ENCODE measurements at regions not wholly inside any gene's neighbourhood (a gene's known extent, or its start where the extent isn't known, plus 50 kb on each side); places are given as distances from the start of the nearest gene placed in this dataset.
"Not testable (repeated sequence)": the region's sequence is repeated elsewhere in the genome, so short reads cannot be mapped to it uniquely, and the experiment has no call there.

DNA sequence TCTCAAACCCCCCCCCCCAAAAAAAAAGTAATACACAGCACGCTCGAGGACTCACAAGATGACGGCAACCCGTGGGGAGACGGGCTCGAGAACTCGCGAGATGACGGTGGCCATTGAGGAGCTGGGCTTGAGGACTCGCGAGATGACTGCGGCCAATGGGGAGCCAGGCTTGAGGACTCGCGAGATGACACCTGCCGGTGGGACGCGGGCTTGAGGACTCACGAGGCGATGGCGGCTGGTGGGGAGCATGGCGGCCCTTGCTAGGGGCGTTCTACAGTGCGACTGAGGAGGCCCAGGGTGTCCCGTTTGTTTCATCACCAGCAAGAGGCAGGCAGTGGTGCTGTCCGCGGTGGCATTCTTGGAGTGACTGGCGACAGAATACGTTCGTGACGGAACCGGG, 172.4 kb upstream of the MAGEB16 start:
- no peak for DNase-seq

DNA sequence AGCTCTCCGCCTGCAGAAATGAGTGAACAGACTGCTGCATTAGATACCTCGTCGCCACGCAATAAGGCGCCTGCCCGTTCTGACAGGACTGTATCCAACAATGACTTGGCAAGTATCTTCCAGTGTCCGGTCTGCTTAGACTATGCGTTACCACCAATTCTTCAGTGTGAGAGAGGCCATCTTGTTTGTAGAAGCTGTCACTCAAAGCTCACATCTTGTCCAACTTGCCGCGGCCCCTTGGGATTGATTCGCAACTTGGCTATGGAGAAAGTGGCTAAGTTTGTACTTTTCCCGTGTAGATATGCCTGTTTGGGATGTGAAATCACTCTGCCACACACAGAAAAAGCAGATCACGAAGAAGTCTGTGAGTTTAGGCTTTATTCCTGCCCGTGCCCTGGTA, 172.0 kb upstream of the MAGEB16 start:
- DNase-seq, result no peak

DNA sequence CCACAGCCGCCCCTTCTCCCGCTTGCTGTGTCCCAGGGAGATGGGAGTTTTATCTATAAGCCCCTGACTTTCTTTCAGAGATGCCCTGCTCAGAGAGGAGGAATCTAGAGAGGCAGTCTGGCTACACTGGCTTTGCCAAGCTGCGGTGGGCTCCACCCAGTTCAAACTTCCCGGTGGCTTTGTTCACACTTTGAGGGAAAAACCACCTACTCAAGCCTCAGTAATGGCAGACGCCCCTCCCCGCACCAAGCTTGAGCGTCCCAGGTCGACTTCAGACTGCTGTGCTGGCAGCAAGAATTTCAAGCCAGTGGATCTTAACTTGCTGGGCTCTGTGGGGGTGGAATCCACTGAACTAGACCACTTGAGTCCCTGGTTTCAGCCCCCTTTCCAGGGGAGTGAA, 162.2 kb upstream of the MAGEB16 start:
- DNase-seq, result not testable (repeated sequence)

DNA sequence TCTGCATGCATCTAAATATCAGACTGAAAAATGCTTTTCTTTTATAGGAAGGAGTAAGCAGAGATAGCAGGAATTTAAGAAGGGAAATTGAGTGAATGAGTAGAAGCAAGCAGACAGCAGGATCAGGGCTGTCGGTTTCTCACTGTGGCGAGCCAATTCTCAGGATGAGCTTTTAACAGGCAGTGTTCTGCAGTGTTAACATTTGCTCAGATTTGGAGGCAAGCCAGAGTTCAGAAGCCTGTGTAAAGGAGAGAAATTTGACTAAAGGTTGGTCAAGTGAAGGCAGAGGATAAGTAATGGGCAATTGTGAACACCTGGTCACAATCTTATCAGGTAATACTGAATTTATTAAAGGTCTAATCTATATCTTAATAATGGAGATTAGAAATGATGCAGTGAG, 133.3 kb upstream of the MAGEB16 start:
- no peak for DNase-seq

DNA sequence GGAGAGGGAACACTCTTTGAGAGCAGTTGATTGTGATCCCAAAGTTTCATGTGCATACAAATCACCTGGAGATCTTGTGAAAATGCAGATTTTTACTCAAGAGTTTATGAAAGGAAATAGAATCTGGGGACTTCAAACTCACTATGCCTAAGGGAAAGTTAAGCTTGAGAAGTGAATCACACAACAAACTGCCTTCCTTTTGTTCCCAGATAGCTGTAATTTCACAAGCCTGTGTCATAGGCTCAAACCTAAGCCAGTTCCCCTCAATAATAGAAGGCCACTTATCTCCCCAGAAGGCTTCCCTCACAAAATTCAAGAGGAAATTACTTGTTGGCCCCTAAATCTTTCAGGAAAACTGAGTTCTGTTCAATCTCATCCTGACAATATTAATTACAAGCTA, 132.8 kb upstream of the MAGEB16 start:
- DNase-seq, result no peak

DNA sequence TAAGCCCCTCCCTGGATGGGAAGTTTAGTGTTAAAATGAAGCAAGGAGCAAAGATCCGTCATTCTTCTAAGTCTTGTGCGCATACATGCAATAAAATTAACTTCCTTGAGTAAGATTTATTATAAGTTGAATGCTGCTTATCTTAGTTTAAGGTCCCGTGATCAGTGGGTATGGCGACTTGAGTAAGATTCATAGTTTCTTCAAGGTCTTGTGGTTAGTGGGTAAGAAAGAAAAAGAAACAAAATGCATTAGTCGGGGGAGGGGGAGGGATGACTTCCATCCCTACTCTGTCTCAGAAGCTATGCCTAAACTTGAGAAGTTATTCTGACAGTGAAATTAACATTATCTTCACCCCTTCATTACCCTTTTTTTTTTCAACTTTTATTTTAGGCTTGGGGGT, 127.3 kb upstream of the MAGEB16 start:
- DNase-seq, result no peak

DNA sequence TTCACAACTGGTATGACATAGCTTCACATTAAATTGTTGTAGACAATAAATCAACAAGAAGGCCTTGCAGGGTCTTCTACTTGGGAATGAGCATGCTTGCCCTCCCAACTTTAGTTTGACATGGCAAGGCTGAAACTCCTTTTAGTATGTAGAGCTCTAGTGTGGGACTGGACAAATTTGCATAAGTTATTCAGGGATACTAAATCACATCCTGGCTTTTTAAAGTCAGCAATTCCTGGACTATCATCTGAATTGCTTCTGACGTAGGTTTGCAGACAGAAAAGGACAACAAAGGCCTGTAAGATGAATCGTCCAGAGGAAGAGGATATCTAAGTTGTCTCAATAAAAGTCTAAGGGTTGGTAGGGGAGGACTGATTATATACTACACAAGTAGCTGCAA, 123.0 kb upstream of the MAGEB16 start:
- DNase-seq, result no peak

DNA sequence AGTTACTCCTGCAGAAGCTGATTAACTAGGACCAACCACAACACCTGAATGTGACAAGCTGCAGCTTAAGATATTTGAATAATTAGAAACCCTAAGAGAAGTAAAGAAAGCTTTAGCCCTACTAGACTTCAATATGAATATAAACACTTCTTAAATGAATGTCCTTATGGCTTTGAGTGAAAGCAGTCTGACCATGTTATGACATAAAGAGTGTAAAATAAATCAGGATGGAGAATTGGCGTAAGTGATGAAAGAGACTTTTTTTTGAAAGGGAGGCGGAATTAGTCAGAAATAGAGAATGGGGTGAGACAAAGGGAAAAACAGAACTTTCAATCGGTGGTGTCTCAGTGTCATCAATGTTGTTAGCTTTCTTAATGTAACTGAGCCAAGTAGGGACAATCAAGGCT, 117.2 kb upstream of the MAGEB16 start:
- no peak for DNase-seq

DNA sequence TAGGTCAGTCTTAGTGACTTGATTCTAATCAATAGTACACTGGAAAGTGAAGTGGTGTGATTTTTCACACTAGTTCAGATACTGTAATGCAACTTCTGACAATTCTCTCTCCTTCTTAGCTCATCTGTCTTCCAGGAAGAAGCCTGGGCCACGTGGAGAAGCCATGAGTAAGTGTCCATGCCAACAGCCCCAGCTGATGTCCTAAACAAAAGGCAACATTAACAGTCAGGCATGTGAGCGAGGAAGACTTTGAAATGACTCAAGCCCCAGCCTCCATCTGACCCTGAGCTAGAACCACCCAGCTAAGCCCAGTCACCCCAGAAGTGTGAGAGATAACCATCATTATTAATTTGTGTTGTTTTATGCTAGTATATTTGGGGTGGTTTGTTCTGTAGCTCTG, 115.7 kb upstream of the MAGEB16 start:
- no peak for DNase-seq

DNA sequence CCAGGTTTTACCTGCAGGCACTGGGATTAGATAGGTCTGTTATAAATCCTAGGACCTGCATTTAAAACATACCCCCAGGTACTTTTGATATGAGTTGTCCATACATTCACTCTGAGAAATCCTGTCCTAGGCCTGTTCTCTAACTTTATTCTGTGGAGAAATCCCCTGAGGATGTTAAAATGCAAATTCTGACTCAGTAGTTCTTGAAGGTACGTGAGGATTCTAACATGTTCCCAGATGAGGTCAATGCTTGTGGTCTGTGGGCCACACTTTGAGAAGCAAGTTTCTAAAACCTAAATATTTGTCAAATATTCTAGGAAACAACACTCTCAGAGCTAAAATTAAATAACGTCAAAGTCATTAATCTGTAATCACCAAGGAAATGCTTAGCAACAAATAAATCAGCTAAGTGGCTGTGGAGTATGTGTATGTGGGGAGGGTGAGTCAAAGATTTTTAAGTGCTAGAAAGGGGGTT, 101.3 kb upstream of the MAGEB16 start:
- no peak for DNase-seq

DNA sequence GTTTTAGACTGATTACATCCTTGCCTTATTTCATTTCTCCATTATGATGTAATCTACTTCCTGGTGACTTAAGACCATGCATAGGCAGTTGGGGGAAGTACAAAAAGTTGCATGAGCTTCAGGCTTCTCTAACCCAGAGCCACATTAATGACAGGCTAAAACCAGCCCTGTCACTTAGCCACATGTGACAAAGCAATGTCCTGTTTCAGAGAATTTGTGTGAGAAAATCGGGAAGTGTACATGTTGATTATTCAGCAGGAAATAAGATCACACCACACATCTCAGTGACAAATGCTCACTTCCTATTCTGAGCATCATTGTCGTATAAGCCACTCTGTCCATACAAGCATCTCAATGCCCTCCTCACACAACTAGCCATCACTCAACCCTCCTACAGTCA, 98.5 kb upstream of the MAGEB16 start:
- DNase-seq, result no peak

DNA sequence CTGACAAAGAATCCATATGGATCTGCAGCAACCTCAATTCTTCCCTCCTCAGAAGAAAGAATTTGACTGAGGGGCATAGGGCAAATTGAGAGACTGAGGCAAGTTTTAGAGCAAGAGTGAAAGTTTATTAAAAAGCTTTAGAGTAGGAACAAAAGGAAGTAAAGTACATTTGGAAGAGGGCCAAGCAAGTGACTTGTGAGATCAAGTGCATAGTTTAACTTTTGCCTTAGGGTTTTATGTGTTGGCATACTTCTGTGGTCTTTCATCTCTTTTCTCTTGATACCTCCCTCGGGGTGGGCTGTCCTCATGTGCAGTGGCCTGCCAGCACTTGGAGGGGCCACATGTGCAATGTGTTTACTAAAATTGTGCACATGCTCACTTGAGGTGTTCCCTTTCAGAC, 98.0 kb upstream of the MAGEB16 start:
- no peak for DNase-seq

DNA sequence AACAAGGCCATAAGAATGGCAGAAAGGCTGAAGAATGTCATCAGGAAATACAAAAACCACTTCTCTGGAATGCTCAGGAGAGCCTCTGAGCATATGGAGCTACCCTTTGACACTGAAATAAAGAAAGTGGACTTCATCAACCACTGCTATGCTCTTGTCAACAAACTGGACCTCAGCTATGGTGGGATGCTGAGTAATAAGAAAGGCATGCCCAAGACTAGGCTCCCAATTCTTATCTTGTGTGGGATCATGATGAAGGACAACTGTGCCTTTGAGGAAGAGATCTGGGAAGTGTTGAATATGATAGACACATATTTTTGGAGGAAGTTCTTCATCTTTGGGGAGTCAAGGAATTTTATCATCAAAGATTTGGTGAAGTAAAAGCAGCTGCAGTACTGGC, 86.9 kb upstream of the MAGEB16 start:
- DNase-seq, result no peak

DNA sequence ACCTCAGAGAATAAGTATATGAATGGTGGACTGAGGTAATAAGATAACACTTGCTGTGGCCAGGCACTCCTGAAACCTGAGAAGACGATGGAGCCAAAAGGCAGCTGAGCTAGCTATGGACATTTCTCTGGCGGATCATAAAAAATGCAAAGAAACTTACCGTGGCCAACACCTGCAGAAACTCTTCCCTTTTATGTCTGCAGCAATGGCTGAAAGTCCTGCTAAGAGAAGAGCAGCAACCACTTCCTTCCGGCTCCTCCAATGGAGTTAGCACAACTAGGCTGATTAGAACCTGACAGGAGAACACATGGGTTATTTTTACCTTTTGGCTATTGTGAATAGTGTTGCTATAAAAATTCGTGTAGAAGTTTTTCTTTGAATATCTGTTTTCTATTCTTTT, 76.0 kb upstream of the MAGEB16 start:
- DNase-seq, result no peak

DNA sequence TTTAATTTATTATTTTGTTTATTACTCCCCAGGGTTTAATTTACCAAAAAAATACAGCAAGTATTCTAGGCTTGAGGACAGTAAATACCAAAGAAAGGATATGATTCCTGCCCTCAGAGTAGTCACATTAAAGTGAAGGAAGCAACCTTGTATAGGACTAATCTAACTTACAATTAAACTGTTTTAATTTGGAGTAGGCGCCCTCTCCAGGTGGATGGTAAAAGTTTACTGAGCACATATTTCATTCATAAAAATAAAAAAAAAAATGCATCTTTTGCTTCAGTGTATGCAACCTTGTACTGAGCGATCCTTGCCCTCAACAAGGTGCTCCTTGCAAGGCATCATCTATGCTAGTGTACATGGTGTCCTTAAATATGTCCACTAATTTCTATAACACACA, 72.0 kb upstream of the MAGEB16 start:
- no peak for DNase-seq

DNA sequence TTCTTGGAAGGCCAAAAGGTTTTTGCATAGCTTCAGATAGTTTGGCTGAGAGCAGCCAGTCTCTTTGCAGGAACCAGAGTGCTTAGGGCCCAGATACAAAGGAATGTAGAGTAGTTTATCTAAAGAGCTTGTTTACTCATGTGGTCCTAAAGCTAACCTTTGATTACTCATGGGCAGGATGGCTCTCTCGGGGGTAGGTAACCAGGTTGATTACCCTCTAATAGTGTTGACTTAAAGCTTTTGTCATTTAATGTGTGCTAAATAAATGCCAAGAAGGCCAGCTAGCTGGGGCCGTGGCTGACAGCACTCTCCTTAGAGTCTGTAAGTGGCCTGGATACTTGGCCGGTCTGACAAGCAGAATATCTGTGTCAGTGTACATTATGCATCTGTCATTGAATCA, 69.7 kb upstream of the MAGEB16 start:
- DNase-seq, result no peak

DNA sequence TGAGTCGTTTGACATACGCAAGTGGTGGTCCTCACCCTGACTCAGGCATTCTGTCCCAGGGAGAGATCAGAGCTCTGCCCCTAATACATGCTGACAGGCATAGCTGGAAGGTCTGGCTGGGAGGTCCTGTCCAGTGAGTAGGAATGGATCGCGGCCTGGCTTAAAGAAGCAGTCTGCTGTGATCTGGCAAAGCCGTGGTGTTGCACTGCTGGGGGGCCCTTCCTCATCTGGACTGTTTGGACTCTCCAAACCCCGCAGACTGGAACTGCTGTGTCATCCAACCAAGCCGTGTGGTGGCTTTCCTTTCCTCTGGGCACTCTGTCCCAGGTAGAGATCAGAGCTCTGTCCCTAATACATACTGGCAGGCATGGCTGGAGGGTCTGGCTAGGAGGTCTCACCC, 64.3 kb upstream of the MAGEB16 start:
- no peak for DNase-seq

DNA sequence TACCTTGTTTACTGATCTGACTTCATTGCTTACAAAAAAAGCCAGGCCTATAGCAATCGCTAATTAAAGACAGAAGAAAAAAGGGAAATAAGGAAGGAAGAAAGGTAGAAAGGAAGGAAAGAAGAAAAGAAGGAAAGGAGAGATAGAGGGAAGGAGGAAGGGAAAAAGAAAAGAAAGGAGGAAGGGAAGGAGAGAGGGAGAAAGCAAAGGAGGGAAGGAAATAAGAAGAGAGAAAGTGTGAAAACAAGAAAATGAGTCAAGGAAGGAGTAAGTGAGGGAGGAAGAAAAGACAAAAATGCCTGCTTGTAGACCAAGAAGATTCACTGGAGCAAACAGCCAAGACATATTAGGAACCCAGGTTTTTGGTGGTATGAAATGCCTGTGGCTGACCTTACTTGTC, 57.0 kb upstream of the MAGEB16 start:
- no peak for DNase-seq

DNA sequence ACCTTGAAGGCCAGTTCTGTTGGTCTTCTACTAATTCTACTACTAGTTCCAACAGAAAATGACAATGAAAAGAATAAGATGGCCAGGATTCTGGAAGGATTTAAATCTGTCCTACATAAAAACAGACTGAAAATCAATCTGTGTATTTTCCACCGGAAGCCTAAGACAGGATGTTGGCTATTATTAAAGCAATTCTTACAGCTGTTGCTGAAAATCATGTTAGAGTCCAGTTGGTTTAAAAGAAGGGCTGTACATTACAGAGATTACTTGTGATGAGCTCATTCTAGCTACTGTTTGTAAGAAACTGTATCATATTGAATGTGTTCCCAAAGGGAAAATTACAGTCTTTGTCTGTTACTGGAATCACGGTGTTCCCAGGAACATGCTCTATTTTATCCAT, 54.8 kb upstream of the MAGEB16 start:
- no peak for DNase-seq
